H1 (cell line): ENCODE measurements at regions not wholly inside any gene's neighbourhood (a gene's known extent, or its start where the extent isn't known, plus 50 kb on each side); places are given as distances from the start of the nearest gene placed in this dataset.

Source experiments
- CTCF ChIA-PET: fragments of 300-600 bp; sonication (Branson Sonifier 250); formaldehyde crosslinking; loops from one replicate; lab custom pipeline; 2021; ENCODE audit not compliant: partially characterized antibody; lab: Charles Lee
- POLR2A ChIA-PET: fragments of 300-600 bp; sonication (Branson Sonifier 250); formaldehyde crosslinking; loops from one replicate; lab custom pipeline; 2021; ENCODE audit warnings: inconsistent platforms; ENCODE audit not compliant: partially characterized antibody; lab: Charles Lee
- DNase-seq, 2 experiments: peaks; one replicate each; pipeline versions ENCODE4 v3.0.0 to v3.0.0-alpha.2; 2010 to 2022; ENCODE audit warnings: low spot score in 2 of 2, low read depth in 1 of 2, mixed read lengths in 1 of 2
- FAIRE-seq: peaks from 2 replicates; lab custom pipeline; 2011; peaks lifted over from hg19 to GRCh38; lab: Jason Lieb, UNC
- H2AFZ ChIP-seq: 2 replicates; pipeline ENCODE4 v1.8.1; 2012; ENCODE audit warnings: low read length, inconsistent platforms
- H2AK5ac ChIP-seq: 2 replicates; pipeline ENCODE4 v1.6.1; 2013; ENCODE audit warnings: low read depth, low read length
- H2BK120ac ChIP-seq: replicated peaks from 2 replicates; pipeline ENCODE3; 2013; ENCODE audit warnings: low read depth, low read length, inconsistent platforms
- H2BK12ac ChIP-seq: 2 replicates; pipeline ENCODE4 v1.6.1; 2013; ENCODE audit warnings: low read depth, low read length
- H2BK15ac ChIP-seq: 2 replicates; pipeline ENCODE4 v1.6.1; 2013; ENCODE audit warnings: low read length
- H2BK20ac ChIP-seq: 2 replicates; pipeline ENCODE4 v1.6.1; 2013; ENCODE audit warnings: low read length
- H2BK5ac ChIP-seq: 2 replicates; pipeline ENCODE4 v1.6.1; 2013; ENCODE audit warnings: low read depth, low read length
- H3K14ac ChIP-seq: 2 replicates; pipeline ENCODE4 v1.6.1; 2013; ENCODE audit warnings: inconsistent platforms; ENCODE audit not compliant: insufficient read length
- H3K18ac ChIP-seq: 2 replicates; pipeline ENCODE4 v1.6.1; 2013; ENCODE audit warnings: low read length; ENCODE audit errors: extremely low read depth
- H3K23ac ChIP-seq: 2 replicates; pipeline ENCODE4 v1.6.1; 2013; ENCODE audit warnings: inconsistent platforms; ENCODE audit not compliant: insufficient read length
- H3K23me2 ChIP-seq: 2 replicates; pipeline ENCODE4 v1.6.1; 2013; ENCODE audit warnings: low read depth, low read length
- H3K27ac ChIP-seq: 2 replicates; pipeline ENCODE4 v1.6.1; 2011; ENCODE audit warnings: low read depth, low read length, inconsistent platforms
- H3K27me3 ChIP-seq, 4 experiments: replicated peaks in 1 of 4; 1 replicate in 1 of 4; 2 replicates in 3 of 4; pipeline versions ENCODE4 v1.6.1 to v1.8.1; 2011 to 2013; ENCODE audit warnings: low read length in 3 of 4, mild to moderate bottlenecking in 3 of 4, inconsistent platforms in 2 of 4, mixed read lengths in 2 of 4, moderate library complexity in 1 of 4; ENCODE audit not compliant: control insufficient read depth in 3 of 4, insufficient read depth in 3 of 4; ENCODE audit errors: extremely low read depth in 1 of 4
- H3K36me3 ChIP-seq, 4 experiments: 2 replicates each; pipeline versions ENCODE4 v1.6.1 to v1.8.1; 2011 to 2013; ENCODE audit warnings: mild to moderate bottlenecking in 4 of 4, low read length in 3 of 4, moderate library complexity in 2 of 4, control low read depth in 1 of 4, inconsistent platforms in 1 of 4; ENCODE audit not compliant: insufficient read depth in 4 of 4, control insufficient read depth in 2 of 4
- H3K4ac ChIP-seq: replicated peaks from 2 replicates; pipeline ENCODE3; 2013; ENCODE audit warnings: low read length, low read depth, mixed read lengths, inconsistent platforms; ENCODE audit not compliant: insufficient read length
- H3K4me1 ChIP-seq, 4 experiments: replicated peaks in 1 of 4; 1 replicate in 1 of 4; 2 replicates in 3 of 4; pipeline versions ENCODE4 v1.6.1 to v1.8.1; 2011 to 2013; ENCODE audit warnings: low read length in 3 of 4, inconsistent platforms in 2 of 4, mixed read lengths in 1 of 4; ENCODE audit not compliant: insufficient read depth in 4 of 4, control insufficient read depth in 3 of 4
- H3K4me2 ChIP-seq, 2 experiments: 2 replicates each; pipeline versions ENCODE4 v1.6.1 to v1.8.1; 2011 to 2013; ENCODE audit warnings: low read depth in 2 of 2, low read length in 2 of 2, control low read depth in 1 of 2, inconsistent platforms in 1 of 2, mild to moderate bottlenecking in 1 of 2; ENCODE audit not compliant: insufficient read depth in 1 of 2
- H3K4me3 ChIP-seq, 4 experiments: fragments of 200-600, 300-600 bp in 1 of 4; sonication (generic), shearing (Covaris generic), sonication (Bioruptor Twin) in 1 of 4; 2 replicates each; pipeline versions ENCODE4 v1.5.1 to v1.8.1; 2011 to 2016; ENCODE audit warnings: low read length in 4 of 4, low read depth in 3 of 4, control low read depth in 2 of 4, inconsistent platforms in 2 of 4, mild to moderate bottlenecking in 2 of 4, mixed read lengths in 1 of 4, moderate library complexity in 1 of 4; ENCODE audit not compliant: insufficient read depth in 2 of 4; ENCODE audit errors: extremely low read depth in 1 of 4
- H3K56ac ChIP-seq: replicated peaks from 2 replicates; pipeline ENCODE3; 2013; ENCODE audit warnings: low read depth, mild to moderate bottlenecking, mixed read lengths, low read length, inconsistent platforms; ENCODE audit not compliant: insufficient read length
- H3K79me1 ChIP-seq: 2 replicates; pipeline ENCODE4 v1.6.1; 2013; ENCODE audit warnings: low read depth, low read length, control low read depth
- H3K79me2 ChIP-seq, 2 experiments: 2 replicates each; pipeline versions ENCODE4 v1.6.1 to v1.8.1; 2012 to 2013; ENCODE audit warnings: low read length in 2 of 2, mild to moderate bottlenecking in 2 of 2, inconsistent platforms in 1 of 2; ENCODE audit not compliant: insufficient read depth in 2 of 2, control insufficient read depth in 1 of 2
- H3K9ac ChIP-seq, 4 experiments: replicated peaks in 1 of 4; 1 replicate in 1 of 4; 2 replicates in 3 of 4; pipeline versions ENCODE4 v1.6.1 to v1.8.1; 2011 to 2013; ENCODE audit warnings: low read depth in 3 of 4, low read length in 3 of 4, control low read depth in 2 of 4, mild to moderate bottlenecking in 2 of 4, moderate library complexity in 2 of 4, inconsistent platforms in 1 of 4; ENCODE audit errors: extremely low read depth in 1 of 4
- H3K9me3 ChIP-seq, 2 experiments: 2 replicates each; pipeline versions ENCODE4 v1.6.1 to v1.8.1; 2012 to 2013; ENCODE audit warnings: mild to moderate bottlenecking in 2 of 2, moderate library complexity in 2 of 2, control low read depth in 1 of 2, inconsistent platforms in 1 of 2, low read depth in 1 of 2, low read length in 1 of 2, mixed read lengths in 1 of 2; ENCODE audit not compliant: insufficient read depth in 2 of 2
- H4K20me1 ChIP-seq, 2 experiments: replicated peaks in 1 of 2; 2 replicates each; pipeline versions ENCODE3 to v1.8.1; 2011 to 2013; ENCODE audit warnings: inconsistent platforms in 2 of 2, low read length in 2 of 2, mild to moderate bottlenecking in 1 of 2; ENCODE audit not compliant: insufficient read depth in 2 of 2, control insufficient read depth in 1 of 2
- H4K5ac ChIP-seq: 2 replicates; pipeline ENCODE4 v1.6.1; 2013; ENCODE audit warnings: low read length, low read depth, mixed read lengths, inconsistent platforms; ENCODE audit not compliant: insufficient read length
- H4K8ac ChIP-seq: 2 replicates; pipeline ENCODE4 v1.8.0; 2013; ENCODE audit warnings: mild to moderate bottlenecking, moderate library complexity, low read length, inconsistent platforms; ENCODE audit not compliant: insufficient read depth; ENCODE audit errors: extremely low read depth
- H4K91ac ChIP-seq: replicated peaks from 2 replicates; pipeline ENCODE3; 2013; ENCODE audit warnings: low read length, mixed read lengths, inconsistent platforms; ENCODE audit not compliant: insufficient read length
- BCL11A ChIP-seq, 2 experiments: IDR thresholded peaks; one replicate each; pipeline ENCODE4 v1.6.1; 2011; ENCODE audit warnings: low read depth in 2 of 2, low read length in 2 of 2, mild to moderate bottlenecking in 2 of 2
- KDM5A ChIP-seq: fragments of 200-600 bp; IDR thresholded peaks from 2 replicates; pipeline ENCODE4 v1.7.1; 2012; ENCODE audit warnings: mild to moderate bottlenecking, low read length, inconsistent platforms, mixed read lengths
- YY1 ChIP-seq: IDR thresholded peaks from 2 replicates; pipeline ENCODE4 v1.6.1; 2011; ENCODE audit warnings: low read depth, mild to moderate bottlenecking, low read length
- WGBS, 2 experiments: shearing (Covaris generic) in 1 of 2; methylation state at CpG; one replicate each; pipeline versions ENCODE4 v1.1.6 to v1.1.7; 2013 to 2015; ENCODE audit warnings: low lambda C conversion rate in 2 of 2, mixed read lengths in 2 of 2, inconsistent platforms in 1 of 2, low coverage in 1 of 2, missing lambda C conversion rate in 1 of 2; ENCODE audit not compliant: insufficient replicate concordance in 2 of 2, insufficient coverage in 1 of 2, insufficient read length in 1 of 2; ENCODE audit errors: extremely low coverage in 1 of 2, missing lambda C conversion rate in 1 of 2; 5-methylcytosine and 5-hydroxymethylcytosine counted together

GRCh38 chr1:4516596-4516995, 137.8 kb upstream of the AJAP1 start:
- Histone ChIP-seq H3K36me3 (no peaks in the 10 kb centered on the region), H3K27ac (no peak overlapping the region), H4K20me1 (no peaks in the 10 kb centered on the region), H3K23me2 (peaks cover 6% of the 10 kb centered on the region; the same call in 1 of the 2 replicates), H3K14ac (no peak overlapping the region), H3K4me2 (no peak overlapping the region), H2BK20ac (no peak overlapping the region), H2AFZ (no peak overlapping the region), H2BK120ac (no peak overlapping the region), H3K4me3 (no peak overlapping the region), H3K9ac (no peak overlapping the region), H4K91ac (no peak overlapping the region), H3K18ac (no peak overlapping the region), H3K79me1 (no peaks in the 10 kb centered on the region), H2BK12ac (no peak overlapping the region), H3K56ac (no peak overlapping the region), H4K8ac (no peak overlapping the region), H3K79me2 (no peaks in the 10 kb centered on the region), H4K5ac (no peak overlapping the region), H3K9me3 (peaks cover 12 to 33% of the 10 kb centered on the region in 2 experiments; a peak in 3 of 4 replicates), H2AK5ac (no peak overlapping the region), H2BK5ac (no peak overlapping the region), H3K27me3 (no peaks in the 10 kb centered on the region), H2BK15ac (no peak overlapping the region), H3K4me1 (no peaks in the 10 kb centered on the region), H3K23ac (no peak overlapping the region), H3K4ac (no peak overlapping the region)
- DNase-seq (no peak), FAIRE-seq (no peak)
- WGBS, 2 experiments, result 86% methylated on average over 7 of the region's 7 CpGs; no CpG with 5 or more reads in 1 of the 2 experiments
- POLR2A ChIA-PET, result no interaction called here
- CTCF ChIA-PET, result no interaction called here
- TF ChIP-seq KDM5A (no peak), BCL11A (IDR thresholded peaks at IDR 0.05; ENCODE audit: low read depth in 2 of 2, low read length in 2 of 2) (no peak), YY1 (no peak)
